ENCODE measurements at regions not wholly inside any gene's neighbourhood (a gene's known extent, or its start where the extent isn't known, plus 50 kb on each side); places are given as distances from the start of the nearest gene placed in this dataset.

DNA sequence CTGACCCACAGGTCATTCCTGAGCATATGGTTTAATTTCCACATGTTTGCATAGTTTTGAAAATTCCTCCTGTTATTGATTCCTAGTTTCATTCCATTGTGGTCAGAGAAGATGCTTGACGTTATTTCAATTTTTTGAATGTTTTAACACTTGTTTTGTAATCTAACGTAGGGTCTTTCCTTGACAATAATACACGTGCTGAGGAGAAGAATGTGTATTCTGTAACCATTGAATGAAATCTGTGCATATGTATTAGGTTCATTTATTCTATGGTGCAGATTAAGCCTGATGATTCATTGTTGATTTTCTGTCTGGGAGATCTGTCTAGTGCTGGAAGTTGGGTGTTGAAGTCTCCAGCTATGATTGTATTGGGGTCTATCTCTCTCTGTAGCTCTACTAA is 486.4 kb upstream of the RPS6KA3 start:
- ATAC-seq (no peak), DNase-seq (ENCODE audit: low spot score in 2 of 2) (no peak)
- Mint-ChIP-seq H3K36me3 (no peaks in the 10 kb centered on the region), H3K27ac (no peak overlapping the region), H3K9me3 (no peaks in the 10 kb centered on the region)

DNA sequence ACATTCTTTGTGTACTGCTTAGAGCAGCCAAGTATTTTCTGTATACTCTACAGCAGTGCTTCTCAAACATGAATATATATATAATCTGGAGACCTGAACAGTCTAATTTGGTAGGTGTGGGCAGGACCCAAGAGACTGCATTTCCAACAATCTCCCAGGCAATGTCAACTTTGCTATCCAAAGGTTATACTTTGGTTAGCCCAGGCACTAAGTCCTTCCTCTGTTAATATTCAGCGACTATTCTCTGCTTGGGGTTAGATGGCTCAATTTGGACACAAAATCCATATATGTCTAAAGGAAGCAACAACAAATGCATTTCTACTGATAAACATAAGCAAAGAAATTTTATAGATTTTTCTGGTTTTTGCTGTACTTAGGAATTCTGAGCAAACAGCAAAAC is 480.0 kb upstream of the RPS6KA3 start:
- ATAC-seq = no peak
- Mint-ChIP-seq H3K36me3 (no peaks in the 10 kb centered on the region), H3K9me3 (no peaks in the 10 kb centered on the region), H3K27ac (no peak overlapping the region)
- DNase-seq (ENCODE audit: low spot score in 2 of 2) = no peak

DNA sequence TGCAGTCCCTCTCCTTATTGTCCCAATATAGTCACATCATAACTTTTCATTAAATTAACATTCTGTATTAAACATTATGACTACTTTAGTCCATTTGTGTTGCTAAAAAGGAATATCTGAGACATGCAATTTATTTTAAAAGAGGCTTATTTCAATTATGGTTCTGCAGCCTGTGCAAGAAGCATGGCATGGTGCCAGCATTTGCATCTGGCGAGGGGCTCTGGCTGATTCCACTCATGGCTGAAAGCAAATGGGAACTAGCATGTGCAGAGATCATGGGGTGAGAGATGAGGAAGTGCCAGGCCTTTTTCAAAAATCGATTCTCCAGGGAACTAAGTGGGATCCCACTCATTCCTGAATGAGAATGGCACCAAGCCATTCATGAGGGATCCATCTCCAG is 476.3 kb upstream of the RPS6KA3 start:
- Mint-ChIP-seq H3K36me3 (no peaks in the 10 kb centered on the region), H3K9me3 (no peaks in the 10 kb centered on the region), H3K27ac (no peak overlapping the region)
- DNase-seq (ENCODE audit: low spot score in 2 of 2) (no peak), ATAC-seq (no peak)

DNA sequence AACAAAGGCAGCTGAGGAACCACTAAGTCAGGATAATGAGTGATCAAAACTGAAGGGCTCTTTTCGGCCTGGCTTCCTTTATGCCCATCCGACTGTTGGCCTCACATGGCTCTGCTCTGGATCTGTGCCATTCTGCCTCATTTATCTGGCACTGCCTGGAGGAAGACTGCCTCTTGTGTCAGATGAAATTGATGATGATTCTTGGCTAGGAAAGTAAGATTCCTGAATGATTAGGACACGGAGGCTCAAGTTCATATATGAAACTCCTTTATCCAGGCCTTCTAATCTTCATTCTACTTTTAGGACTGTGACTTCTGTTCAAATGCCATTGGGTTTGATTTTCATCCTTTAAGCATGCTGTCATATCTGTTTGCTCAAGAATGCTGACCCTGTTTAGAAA is 475.4 kb upstream of the RPS6KA3 start:
- H3K9me3 Mint-ChIP-seq = no peaks in the 10 kb centered on the region
- ATAC-seq = no peak

DNA sequence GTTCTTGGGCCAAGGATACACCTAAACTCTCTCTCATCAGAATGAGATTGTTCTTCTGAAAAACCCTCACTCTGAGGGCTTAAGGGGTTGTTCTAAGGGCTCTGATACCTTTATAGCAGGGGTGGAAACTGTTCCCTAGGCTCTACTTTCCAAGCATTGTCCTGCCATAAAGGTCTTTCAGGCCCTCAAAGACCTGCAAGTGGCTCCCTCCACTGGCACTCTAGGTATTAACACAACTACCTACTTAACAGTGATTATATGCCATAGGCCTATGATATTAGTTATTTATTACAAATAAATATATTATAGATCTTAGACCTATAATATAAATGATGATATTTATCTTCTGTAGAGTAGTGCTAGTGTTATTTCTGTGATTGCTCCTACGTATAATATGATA is 473.7 kb upstream of the RPS6KA3 start:
- no peak for ATAC-seq
- H3K27ac Mint-ChIP-seq = no peak overlapping the region
- no peak for DNase-seq (ENCODE audit: low spot score in 2 of 2)
- no peaks in the 10 kb centered on the region for H3K36me3 Mint-ChIP-seq
- no peaks in the 10 kb centered on the region for H3K9me3 Mint-ChIP-seq

More for the DNA sequence above, 475.4 kb upstream of the RPS6KA3 start:
- DNase-seq (ENCODE audit: low spot score in 2 of 2) = no peak
- H3K27ac Mint-ChIP-seq = no peak overlapping the region
- no peaks in the 10 kb centered on the region for H3K36me3 Mint-ChIP-seq

DNA sequence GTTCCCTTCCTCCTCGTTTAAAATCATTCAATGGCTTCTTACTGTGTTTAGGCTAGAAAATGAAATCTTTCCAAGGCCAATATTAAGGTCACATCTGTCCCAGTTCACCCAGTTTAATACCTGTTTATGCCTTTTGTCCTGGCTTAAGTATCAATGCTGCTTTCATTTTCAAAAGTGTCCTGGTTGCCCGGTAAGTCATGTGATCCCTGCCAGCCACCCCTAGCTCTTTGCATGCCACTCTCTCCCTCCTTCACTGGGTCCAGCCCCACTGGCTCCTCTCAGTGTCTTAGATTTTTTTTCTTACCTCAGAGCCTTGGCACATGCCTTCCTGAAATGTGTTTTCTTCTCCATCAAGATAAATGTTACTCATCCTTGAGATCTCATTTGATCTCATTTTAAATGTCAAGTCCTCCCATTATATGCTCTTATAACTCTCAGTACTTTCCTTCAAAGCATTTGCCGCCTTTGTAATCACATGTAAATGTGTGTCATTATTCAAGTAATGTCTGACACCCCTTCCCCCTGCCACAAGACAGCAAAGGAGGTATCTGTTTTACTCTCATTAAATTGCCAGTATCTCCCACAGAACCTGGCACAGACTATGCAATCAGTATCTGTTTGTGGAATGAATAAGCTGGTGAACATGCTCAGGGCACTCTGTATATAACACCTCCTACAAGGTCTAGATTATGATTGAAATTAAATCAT is 472.5 kb upstream of the RPS6KA3 start:
- Mint-ChIP-seq H3K36me3 (no peaks in the 10 kb centered on the region), H3K27ac (no peak overlapping the region), H3K9me3 (no peaks in the 10 kb centered on the region)
- ATAC-seq (peak in 1 of 2 donors; percentile 22), DNase-seq (ENCODE audit: low spot score in 2 of 2) (no peak)

DNA sequence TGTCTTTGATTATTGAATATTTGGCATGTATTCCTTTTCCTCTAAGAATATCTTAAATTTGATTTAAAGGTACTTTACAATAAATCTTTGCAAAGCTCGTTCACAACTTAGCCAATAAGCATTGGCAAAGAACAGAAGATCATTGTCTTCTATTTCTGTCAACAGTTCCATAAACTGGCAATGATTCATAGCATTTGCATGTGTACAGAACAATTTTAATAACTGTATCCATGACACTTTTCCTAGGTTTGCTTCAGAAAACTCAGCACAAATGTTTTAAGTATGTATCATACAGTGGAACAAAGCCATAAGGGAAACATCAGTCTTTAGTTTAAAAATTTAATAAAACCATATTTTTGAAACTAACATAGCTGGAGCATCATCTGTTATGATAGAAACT is 462.7 kb upstream of the RPS6KA3 start:
- Mint-ChIP-seq H3K36me3 (no peaks in the 10 kb centered on the region), H3K27ac (no peak overlapping the region), H3K9me3 (no peaks in the 10 kb centered on the region)
- no peak for DNase-seq (ENCODE audit: low spot score in 2 of 2)
- ATAC-seq = no peak

DNA sequence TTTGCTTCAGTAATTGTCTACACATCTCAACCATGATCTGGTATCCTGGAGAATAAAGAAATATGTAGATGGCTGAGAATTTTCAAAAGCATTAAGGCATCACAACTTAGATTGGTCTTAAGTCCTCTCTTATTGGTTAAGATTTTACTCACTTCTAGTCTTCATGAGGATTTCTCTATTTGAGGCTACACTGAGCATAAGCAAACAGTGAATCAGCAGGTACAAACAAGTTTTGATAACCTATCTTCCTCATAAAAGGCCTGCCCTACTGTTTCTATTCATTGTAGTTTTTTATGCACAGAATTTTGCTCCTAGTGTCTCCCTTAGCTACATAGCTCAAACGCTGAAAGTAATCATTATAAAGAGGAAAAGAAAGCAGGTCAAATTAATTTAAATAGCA is 460.7 kb upstream of the RPS6KA3 start:
- ATAC-seq (no peak), DNase-seq (ENCODE audit: low spot score in 2 of 2) (no peak)
- no peaks in the 10 kb centered on the region for H3K36me3 Mint-ChIP-seq
- H3K9me3 Mint-ChIP-seq = no peaks in the 10 kb centered on the region
- no peak overlapping the region for H3K27ac Mint-ChIP-seq

DNA sequence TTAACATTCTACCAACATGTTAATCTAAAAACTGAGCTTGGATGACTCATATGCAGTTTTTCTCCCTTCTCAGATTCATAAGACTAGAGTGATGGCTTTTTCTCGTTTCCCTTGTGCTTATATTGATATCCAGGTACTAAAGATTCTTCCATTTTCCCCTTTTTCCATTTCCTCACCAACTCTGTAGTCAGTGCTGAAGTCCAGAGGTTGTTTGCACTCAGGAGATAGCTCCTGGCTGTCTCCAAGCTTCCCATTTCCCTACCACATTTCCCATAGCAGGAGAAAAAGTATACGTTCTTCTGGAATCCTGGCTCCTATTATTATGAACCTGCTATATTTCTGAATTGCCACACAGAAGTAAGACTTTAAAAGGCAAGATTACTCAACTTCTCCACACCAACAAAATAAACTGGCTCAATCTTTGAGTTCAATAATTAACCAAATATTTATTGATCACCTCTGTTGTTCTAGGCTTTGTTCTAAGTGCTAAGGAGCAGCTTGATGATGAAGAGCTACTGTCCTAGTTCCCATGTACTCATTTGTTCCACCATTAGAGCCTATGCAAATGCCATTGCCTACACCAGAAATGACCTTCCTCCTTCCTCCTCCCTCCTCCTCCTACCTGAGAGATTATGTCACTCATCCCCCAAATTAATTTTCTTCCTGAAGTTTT is 454.4 kb upstream of the RPS6KA3 start:
- DNase-seq (ENCODE audit: low spot score in 2 of 2) (no peak), ATAC-seq (no peak)
- Mint-ChIP-seq H3K36me3 (no peaks in the 10 kb centered on the region), H3K27ac (no peak overlapping the region), H3K9me3 (no peaks in the 10 kb centered on the region)

DNA sequence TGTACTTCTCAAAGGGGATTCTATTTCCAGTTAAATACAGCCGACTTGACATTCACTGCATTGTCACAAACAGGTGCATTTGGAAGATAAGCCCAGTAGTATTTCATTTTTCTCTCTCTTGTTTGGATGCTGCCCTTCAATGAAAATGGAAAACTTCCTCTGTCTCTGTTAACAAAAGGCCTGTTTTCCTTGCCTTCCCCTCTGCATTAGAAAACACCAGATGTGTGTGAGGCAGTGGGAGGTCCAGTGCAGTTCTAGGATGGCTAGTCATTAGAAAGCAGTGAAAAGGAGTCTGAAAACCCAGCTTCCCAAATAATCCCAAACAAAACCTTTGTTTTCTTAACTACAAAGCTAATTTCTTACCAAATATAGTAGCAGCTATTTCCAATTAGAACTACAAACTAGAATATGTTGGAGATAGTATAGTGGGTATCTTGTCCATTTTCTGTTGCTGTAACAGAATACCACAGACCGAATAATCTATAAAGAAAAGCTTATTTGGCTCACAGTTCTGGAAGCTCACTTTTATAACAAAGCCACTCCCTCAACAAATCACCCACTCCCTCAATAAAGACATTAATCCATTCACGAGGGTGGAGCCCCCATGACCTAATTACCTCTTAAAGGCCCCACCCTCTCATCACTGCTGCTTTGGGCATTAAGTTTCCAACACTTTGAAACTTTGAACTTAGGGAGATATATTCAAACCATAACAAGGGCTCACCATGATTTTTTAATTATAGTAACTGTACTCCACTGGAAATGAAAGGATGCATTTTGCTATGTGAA is 452.1 kb upstream of the RPS6KA3 start:
- ATAC-seq (no peak), DNase-seq (ENCODE audit: low spot score in 2 of 2) (no peak)
- H3K36me3 Mint-ChIP-seq = no peaks in the 10 kb centered on the region
- peak overlapping the region in 1 of 2 donors; percentile 47 for H3K27ac Mint-ChIP-seq
- H3K9me3 Mint-ChIP-seq = no peaks in the 10 kb centered on the region

DNA sequence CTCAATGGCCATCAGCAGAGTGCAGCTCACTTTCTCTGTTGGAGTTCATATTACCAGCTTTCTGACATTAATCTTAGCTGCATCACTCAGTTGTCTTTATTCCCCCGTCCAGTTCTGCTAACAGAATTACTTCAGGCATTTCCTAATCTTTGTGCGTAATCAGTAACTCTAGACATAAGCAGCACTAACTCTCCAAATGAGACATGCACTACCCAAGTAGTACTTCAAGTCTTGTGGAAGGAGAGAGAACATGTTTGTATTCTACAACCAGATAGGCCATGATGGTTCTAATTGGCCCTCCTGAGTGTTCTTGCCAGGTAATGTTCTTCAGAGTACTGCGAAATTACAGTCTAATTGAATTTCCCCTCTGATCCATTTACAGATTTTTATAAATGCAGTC is 448.5 kb upstream of the RPS6KA3 start:
- Mint-ChIP-seq H3K36me3 (no peaks in the 10 kb centered on the region), H3K9me3 (no peaks in the 10 kb centered on the region), H3K27ac (no peak overlapping the region)
- no peak for DNase-seq (ENCODE audit: low spot score in 2 of 2)
- no peak for ATAC-seq

DNA sequence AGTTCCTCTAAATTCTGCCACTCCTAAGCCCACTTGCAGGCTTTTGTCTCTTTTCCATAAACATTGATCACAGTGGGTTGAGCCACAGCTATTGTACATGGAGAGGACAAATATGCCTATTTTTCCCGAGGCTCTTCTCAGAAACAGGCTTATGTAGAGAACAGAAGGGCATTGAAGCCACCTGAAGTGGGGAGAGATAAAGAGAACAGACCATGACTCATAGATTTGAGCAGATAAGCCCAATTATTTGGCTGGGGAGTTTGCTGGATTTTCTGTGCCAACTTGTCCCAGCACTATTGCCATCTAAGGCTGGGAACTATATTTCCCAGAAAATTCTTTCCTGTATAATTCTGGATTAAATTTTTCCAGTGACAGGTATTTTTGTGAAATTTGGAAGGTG is 446.1 kb upstream of the RPS6KA3 start:
- DNase-seq (ENCODE audit: low spot score in 2 of 2) = no peak
- H3K9me3 Mint-ChIP-seq = peaks cover 0 to 3% of the 10 kb centered on the region in 2 donors
- H3K27ac Mint-ChIP-seq = no peak overlapping the region
- no peak for ATAC-seq
- H3K36me3 Mint-ChIP-seq = peaks cover 0 to under 1% of the 10 kb centered on the region in 2 donors

DNA sequence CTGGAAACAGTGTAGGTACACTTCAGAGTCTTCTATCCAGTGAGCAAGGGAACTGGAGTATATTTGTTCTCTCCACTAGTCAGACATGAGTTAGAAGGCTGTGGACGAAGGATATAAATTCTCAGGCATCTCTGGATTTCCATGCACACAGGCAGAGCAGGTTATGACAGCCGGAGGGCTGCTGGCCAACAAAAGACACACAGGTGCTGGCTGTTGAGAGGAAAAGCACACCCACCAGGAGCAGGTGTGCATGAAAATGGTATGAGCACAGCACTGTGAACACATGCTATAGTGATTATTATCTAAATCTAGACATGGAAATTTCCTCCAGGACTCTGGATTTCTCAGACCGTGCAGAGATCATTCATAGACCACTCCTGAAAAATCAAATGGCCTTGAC is 444.7 kb upstream of the RPS6KA3 start:
- DNase-seq (ENCODE audit: low spot score in 2 of 2) (no peak), ATAC-seq (no peak)
- peaks cover 0 to 8% of the 10 kb centered on the region in 2 donors for H3K36me3 Mint-ChIP-seq
- no peak overlapping the region for H3K27ac Mint-ChIP-seq
- H3K9me3 Mint-ChIP-seq = peaks cover 0 to 6% of the 10 kb centered on the region in 2 donors

DNA sequence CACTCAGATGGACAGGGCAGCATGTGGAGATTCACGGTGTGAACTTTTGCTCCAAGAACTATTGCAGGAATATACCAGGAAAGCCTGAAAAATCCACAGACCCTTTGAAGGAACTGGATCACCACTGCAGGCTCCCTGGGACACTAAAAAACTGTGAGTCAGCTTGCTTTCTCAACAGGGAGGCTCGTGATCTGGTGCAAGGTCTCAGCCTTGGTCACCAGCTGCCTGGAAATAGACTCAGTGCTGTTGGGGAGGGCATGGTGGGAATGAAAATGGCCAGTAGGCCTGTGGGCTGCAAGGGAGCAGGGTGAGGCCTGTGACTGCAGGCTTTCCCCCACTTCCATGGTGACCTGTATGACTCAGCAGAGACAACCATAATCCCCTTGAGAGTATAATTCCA is 426.4 kb upstream of the RPS6KA3 start:
- no peak for DNase-seq (ENCODE audit: low spot score in 2 of 2)
- H3K27ac Mint-ChIP-seq = no peak overlapping the region
- H3K36me3 Mint-ChIP-seq = no peaks in the 10 kb centered on the region
- no peak for ATAC-seq
- H3K9me3 Mint-ChIP-seq = no peaks in the 10 kb centered on the region

DNA sequence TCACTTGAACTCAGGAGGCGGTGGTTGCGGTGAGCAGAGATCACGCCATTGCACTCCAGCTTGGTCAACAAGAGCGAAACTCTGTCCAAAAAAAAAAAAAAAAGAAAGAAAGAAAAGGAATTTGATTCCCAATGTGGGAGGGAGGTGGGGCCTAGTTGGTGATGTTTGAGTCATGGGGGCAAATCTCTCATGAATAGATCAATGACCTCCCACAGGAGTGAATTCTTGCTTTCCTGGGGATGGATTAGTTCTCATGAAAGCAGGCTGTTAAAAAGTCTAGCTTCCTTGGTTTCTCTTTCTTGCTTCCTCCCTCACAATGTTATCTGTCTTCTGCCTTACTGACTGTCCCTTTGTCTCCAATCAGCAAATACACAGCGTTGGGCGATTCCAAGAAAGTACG is 419.5 kb upstream of the RPS6KA3 start:
- H3K36me3 Mint-ChIP-seq = no peaks in the 10 kb centered on the region
- DNase-seq (ENCODE audit: low spot score in 2 of 2) = no peak
- ATAC-seq = no peak
- no peaks in the 10 kb centered on the region for H3K9me3 Mint-ChIP-seq
- H3K27ac Mint-ChIP-seq = no peak overlapping the region

DNA sequence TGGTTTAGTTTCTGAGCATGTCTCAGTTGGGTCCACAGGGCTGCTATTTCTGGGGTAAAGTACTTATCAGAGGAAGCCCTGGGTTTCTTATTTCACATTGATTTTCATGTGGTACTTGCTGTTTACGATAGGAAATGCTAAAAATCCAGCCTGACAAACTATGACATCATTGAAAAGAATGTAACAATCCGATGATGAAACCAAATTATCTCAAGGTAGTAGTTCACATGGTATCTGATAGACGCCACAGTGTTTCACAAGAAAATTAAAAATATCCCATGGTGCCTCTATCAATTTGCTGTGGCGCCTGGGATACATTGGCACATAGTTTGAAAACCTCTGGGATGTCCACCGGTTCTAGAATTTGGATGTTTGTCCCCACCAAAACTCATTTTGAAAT is 418.9 kb upstream of the RPS6KA3 start:
- Mint-ChIP-seq H3K36me3 (no peaks in the 10 kb centered on the region), H3K9me3 (no peaks in the 10 kb centered on the region), H3K27ac (no peak overlapping the region)
- ATAC-seq = no peak
- no peak for DNase-seq (ENCODE audit: low spot score in 2 of 2)

DNA sequence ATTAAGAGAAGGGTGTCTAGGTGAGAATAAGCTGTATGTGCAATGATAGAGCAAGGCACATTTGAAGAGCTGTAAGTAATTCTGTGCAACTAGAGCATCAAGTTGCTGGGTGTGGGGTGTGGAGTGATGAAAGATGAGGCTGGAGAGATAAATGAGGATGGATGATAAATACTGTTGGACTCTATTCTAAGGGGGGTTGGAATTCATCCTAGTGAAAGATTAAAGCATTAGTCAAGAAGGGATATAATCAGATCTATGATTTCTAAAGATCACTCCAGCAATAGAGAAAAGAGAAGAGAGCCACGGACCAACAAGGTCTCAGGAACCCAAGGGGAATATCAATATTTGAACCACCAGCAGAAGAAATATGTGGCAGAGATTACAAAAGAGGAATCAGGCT is 415.0 kb upstream of the RPS6KA3 start:
- no peak for ATAC-seq
- Mint-ChIP-seq H3K27ac (no peak overlapping the region), H3K36me3 (no peaks in the 10 kb centered on the region), H3K9me3 (no peaks in the 10 kb centered on the region)
- no peak for DNase-seq (ENCODE audit: low spot score in 2 of 2)

DNA sequence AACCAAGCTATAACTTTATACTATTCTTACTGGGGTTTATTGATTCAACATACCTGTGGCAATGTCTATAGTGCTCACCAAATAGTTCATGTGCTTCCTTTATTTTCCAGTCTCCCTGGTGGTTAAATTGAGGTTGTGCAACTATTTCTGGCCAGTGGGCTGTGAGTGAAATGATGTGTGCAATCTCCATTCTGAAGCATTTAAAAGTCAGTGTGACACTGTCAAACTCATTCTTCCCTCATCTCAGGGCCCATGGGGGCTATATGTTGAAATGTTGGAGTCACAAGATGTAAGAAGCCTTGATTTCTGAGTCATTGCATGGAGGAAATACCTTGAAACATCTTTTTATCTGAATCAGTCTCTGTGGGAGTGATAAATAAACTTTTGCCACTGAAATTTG is 414.3 kb upstream of the RPS6KA3 start:
- no peaks in the 10 kb centered on the region for H3K9me3 Mint-ChIP-seq
- H3K27ac Mint-ChIP-seq = no peak overlapping the region

More for the DNA sequence above, 414.3 kb upstream of the RPS6KA3 start:
- DNase-seq (ENCODE audit: low spot score in 2 of 2) (no peak), ATAC-seq (no peak)
- H3K36me3 Mint-ChIP-seq = no peaks in the 10 kb centered on the region
